ENCODE measurements at regions not wholly inside any gene's neighbourhood (a gene's known extent, or its start where the extent isn't known, plus 50 kb on each side); places are given as distances from the start of the nearest gene placed in this dataset.

DNA sequence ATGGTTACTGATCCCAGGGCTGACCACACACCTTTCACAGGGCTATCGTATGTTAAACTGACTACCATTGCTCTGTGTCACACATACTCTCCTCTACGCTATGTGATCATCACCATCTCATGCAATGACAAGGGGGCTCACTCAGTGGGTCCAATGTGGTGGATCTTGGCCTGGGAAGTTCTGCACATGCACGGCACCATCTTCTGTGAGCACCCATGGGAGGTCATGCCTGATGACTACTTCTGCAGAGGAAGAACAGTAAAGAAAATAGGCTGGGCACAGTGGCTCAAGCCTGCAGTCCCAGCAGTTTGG, 60.0 kb upstream of the FOXD3 start (continued):
- TF ChIP-seq, protein P1, sequence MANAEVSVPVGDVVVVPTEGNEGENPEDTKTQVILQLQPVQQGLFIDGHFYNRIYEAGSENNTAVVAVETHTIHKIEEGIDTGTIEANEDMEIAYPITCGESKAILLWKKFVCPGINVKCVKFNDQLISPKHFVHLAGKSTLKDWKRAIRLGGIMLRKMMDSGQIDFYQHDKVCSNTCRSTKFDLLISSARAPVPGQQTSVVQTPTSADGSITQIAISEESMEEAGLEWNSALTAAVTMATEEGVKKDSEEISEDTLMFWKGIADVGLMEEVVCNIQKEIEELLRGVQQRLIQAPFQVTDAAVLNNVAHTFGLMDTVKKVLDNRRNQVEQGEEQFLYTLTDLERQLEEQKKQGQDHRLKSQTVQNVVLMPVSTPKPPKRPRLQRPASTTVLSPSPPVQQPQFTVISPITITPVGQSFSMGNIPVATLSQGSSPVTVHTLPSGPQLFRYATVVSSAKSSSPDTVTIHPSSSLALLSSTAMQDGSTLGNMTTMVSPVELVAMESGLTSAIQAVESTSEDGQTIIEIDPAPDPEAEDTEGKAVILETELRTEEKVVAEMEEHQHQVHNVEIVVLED (CRISPR knock-in tag; IDR thresholded peaks at IDR 0.05), result no peak
- no peak for TF ChIP-seq BCOR (IDR thresholded peaks at IDR 0.05)
- TF ChIP-seq RHOXF2B (CRISPR knock-in tag; conservative IDR thresholded peaks at IDR 0.05), result no peak
- TF ChIP-seq, protein P2, sequence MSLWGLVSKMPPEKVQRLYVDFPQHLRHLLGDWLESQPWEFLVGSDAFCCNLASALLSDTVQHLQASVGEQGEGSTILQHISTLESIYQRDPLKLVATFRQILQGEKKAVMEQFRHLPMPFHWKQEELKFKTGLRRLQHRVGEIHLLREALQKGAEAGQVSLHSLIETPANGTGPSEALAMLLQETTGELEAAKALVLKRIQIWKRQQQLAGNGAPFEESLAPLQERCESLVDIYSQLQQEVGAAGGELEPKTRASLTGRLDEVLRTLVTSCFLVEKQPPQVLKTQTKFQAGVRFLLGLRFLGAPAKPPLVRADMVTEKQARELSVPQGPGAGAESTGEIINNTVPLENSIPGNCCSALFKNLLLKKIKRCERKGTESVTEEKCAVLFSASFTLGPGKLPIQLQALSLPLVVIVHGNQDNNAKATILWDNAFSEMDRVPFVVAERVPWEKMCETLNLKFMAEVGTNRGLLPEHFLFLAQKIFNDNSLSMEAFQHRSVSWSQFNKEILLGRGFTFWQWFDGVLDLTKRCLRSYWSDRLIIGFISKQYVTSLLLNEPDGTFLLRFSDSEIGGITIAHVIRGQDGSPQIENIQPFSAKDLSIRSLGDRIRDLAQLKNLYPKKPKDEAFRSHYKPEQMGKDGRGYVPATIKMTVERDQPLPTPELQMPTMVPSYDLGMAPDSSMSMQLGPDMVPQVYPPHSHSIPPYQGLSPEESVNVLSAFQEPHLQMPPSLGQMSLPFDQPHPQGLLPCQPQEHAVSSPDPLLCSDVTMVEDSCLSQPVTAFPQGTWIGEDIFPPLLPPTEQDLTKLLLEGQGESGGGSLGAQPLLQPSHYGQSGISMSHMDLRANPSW (CRISPR knock-in tag; IDR thresholded peaks at IDR 0.05), result no peak
- TF ChIP-seq ZC3H11A (IDR thresholded peaks at IDR 0.05; ENCODE audit: low read depth, low read length), result no peak
- TF ChIP-seq ZNF644 (tag; IDR thresholded peaks at IDR 0.05; ENCODE audit: low read depth), result no peak
- no peak for TF ChIP-seq E2F3 (CRISPR knock-in tag; IDR thresholded peaks at IDR 0.05)
- TF ChIP-seq KAT7 (CRISPR knock-in tag; IDR thresholded peaks at IDR 0.05; ENCODE audit: borderline replicate concordance), result no peak

DNA sequence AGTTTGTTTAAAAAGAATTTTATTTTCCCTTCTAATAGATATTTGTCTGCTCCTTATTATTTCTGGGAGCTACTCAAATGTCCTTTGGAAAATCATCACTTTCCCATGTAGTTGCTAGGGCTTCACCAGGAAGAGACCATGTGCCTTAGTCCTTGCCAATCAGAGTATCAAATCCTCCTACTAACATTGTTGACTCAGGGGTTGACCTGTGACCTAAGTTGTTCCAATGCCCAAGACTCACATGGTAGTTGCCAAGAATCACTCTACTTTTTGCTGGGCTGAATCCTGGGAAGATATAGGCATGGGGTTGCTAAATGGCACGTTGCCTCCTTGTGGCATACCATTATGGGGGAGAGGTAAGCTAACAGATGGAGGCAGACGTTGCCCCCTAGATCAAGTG, 58.2 kb upstream of the FOXD3 start:
- no peak overlapping the region for H3K27ac ChIP-seq (ENCODE audit: extremely low read depth, low read depth, low read length)
- CTCF ChIA-PET (ENCODE audit: low intra/inter-chr PET ratio), result no interaction called here
- BruUV-seq (replicated peaks), result no TSS peak

More for the DNA sequence above, 58.2 kb upstream of the FOXD3 start:
- Histone ChIP-seq H3K27me3 (ENCODE audit: control insufficient read depth in 2 of 2, insufficient read depth in 2 of 2, low read length in 2 of 2) (0 out of 5 replicates have a peak, but pooled peaks cover 0 to 5% of the 10 kb centered on the region in 2 experiments), H3K9me1 (ENCODE audit: control insufficient read depth, insufficient read depth, low read length) (no peaks in the 10 kb centered on the region), H3K9me3 (replicated peaks; ENCODE audit: control insufficient read depth, insufficient read depth, low read depth, low read length) (no peaks in the 10 kb centered on the region), H3K4me1 (replicated peaks in 1 of 2; ENCODE audit: control insufficient read depth in 2 of 2, insufficient read depth in 2 of 2, low read length in 2 of 2) (no peaks in the 10 kb centered on the region), H2AFZ (ENCODE audit: low read depth, low read length) (no peak overlapping the region), H3K4me3 (no peak overlapping the region), H4K20me1 (replicated peaks; ENCODE audit: control insufficient read depth, insufficient read depth, low read length) (no peaks in the 10 kb centered on the region), H3K9ac (ENCODE audit: insufficient read depth in 1 of 2, low read depth in 2 of 2, low read length in 2 of 2) (no peak overlapping the region), H3K79me2 (ENCODE audit: control insufficient read depth, insufficient read depth, low read length) (no peaks in the 10 kb centered on the region), H3K36me3 (ENCODE audit: control insufficient read depth, insufficient read depth, low read length) (no peaks in the 10 kb centered on the region), H3K4me2 (ENCODE audit: insufficient read depth, low read length) (no peak overlapping the region)
- DNase-seq (ENCODE audit: extremely low read depth in 1 of 4, low spot score in 3 of 4), result no peak
- no peak for TF ChIP-seq ERF (CRISPR knock-in tag; IDR thresholded peaks at IDR 0.05)
- in situ Hi-C loops (cut with MboI), result no loop called here
- no peak for ATAC-seq
- no peak for FAIRE-seq
- 0% methylated on average over 2 of the region's 2 CpGs for WGBS (ENCODE audit: insufficient coverage, low coverage, missing lambda C conversion rate)
- intact Hi-C loops (cut with micrococcal nuclease), result no loop called here
- POLR2A ChIA-PET, result no interaction called here

Data from K562 (cell line).